ENCODE measurements at regions not wholly inside any gene's neighbourhood (a gene's known extent, or its start where the extent isn't known, plus 50 kb on each side); places are given as distances from the start of the nearest gene placed in this dataset.

DNA sequence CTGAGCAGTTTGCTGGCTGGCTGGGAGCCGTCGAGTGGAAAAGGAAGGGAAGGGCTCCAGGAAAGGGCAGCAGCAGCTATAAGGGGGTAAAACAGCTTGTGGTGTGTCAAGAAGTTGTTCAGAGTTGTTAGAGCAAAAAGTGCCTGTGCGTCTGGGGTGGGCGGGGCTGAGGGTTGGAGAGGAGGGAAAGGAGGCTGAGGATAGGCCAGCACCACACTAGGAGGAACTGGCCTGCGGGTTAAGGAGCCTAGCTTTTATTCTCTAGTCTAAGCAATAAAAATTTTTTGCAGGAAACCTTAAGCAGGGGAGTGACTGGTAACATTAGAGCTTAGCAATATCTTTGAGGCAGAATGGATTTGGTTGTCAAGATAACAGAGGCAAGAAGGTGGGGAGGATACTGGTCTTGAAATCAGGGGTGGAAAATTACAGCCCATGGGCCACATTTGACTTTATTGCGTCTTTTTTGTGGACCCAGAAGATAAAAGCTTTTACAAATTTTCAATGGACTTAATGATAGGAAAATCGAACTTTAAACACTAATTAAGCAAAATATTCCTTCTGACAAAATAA is 134.5 kb upstream of the AADACL2 start:
- Histone ChIP-seq H3K4me2 (ENCODE audit: low read length) (no peak overlapping the region), H4K20me1 (ENCODE audit: insufficient read depth) (no peaks in the 10 kb centered on the region), H3K79me2 (ENCODE audit: insufficient read depth, low read length) (no peaks in the 10 kb centered on the region), H3K9me2 (ENCODE audit: insufficient read depth) (no peaks in the 10 kb centered on the region), H3K9me3 (ENCODE audit: control insufficient read depth in 1 of 2, insufficient read depth in 1 of 2, low read depth in 1 of 2, low read length in 2 of 2) (no peaks in the 10 kb centered on the region), H3K9ac (ENCODE audit: low read length) (no peak overlapping the region), H3K27ac (ENCODE audit: low read depth, low read length) (no peak overlapping the region), H3K4me3 (replicated peaks in 1 of 2; ENCODE audit: low read depth in 1 of 2, low read length in 2 of 2) (no peak overlapping the region), H3K36me3 (ENCODE audit: control insufficient read depth in 1 of 2, insufficient read depth in 2 of 2, low read length in 2 of 2) (no peaks in the 10 kb centered on the region), H3K4me1 (ENCODE audit: control insufficient read depth in 1 of 2, insufficient read depth in 2 of 2, low read length in 2 of 2) (no peaks in the 10 kb centered on the region), H2AFZ (ENCODE audit: low read depth, low read length, poor library complexity, severe bottlenecking) (no peak overlapping the region), H3K27me3 (ENCODE audit: insufficient read depth, low read length) (no peaks in the 10 kb centered on the region)
- ChIA-PET POLR2A (no interaction called here), CTCF (no interaction called here), RAD21 (ENCODE audit: low non-redundant PET in 1 of 2, low total read pairs in 2 of 2, uncharacterized antibody in 2 of 2, unreplicated experiment in 2 of 2) (no interaction called here)
- DNase-seq (ENCODE audit: low read depth, low spot score) (no peak), ATAC-seq (no peak; the same call in 1 of the 2 replicates)
- no TSS peak for BruUV-seq (replicated peaks)
- TF ChIP-seq, protein P1, sequence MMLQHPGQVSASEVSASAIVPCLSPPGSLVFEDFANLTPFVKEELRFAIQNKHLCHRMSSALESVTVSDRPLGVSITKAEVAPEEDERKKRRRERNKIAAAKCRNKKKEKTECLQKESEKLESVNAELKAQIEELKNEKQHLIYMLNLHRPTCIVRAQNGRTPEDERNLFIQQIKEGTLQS (IDR thresholded peaks at IDR 0.05), result no peak
- TF ChIP-seq EGR1 (IDR thresholded peaks at IDR 0.05; ENCODE audit: low read depth), result no peak
- TF ChIP-seq, protein P2, sequence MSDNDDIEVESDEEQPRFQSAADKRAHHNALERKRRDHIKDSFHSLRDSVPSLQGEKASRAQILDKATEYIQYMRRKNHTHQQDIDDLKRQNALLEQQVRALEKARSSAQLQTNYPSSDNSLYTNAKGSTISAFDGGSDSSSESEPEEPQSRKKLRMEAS (IDR thresholded peaks at IDR 0.05), result no peak
- intact Hi-C loops (cut with micrococcal nuclease), result no loop called here

DNA sequence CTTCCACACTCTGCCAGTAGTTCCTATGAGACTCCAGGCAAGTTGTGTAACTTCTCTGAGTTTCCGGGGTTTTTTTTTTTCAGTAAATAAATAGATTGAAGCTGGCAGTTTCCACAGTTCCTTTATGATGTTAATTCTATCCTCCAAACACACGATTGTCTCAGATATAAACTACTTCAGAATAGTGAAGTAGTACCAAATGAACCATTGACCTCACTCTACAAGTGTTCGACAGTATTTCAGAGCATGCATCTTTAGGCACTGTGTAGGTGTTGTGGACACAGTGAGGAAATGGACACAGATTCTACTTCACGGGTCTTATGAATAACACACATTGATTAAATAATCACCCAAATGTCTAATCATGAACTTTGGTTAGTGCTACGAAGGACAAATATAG is 136.1 kb upstream of the IGSF10 start:
- Histone ChIP-seq H3K9me3 (ENCODE audit: control insufficient read depth in 1 of 2, insufficient read depth in 1 of 2, low read depth in 1 of 2, low read length in 2 of 2) (no peaks in the 10 kb centered on the region), H3K9me2 (ENCODE audit: insufficient read depth) (no peaks in the 10 kb centered on the region), H3K4me2 (ENCODE audit: low read length) (no peak overlapping the region), H3K27me3 (ENCODE audit: insufficient read depth, low read length) (no peaks in the 10 kb centered on the region), H3K27ac (ENCODE audit: low read depth, low read length) (no peak overlapping the region), H3K9ac (ENCODE audit: low read length) (no peak overlapping the region), H4K20me1 (ENCODE audit: insufficient read depth) (no peaks in the 10 kb centered on the region), H3K4me1 (ENCODE audit: control insufficient read depth in 1 of 2, insufficient read depth in 2 of 2, low read length in 2 of 2) (no peaks in the 10 kb centered on the region), H3K4me3 (replicated peaks in 1 of 2; ENCODE audit: low read depth in 1 of 2, low read length in 2 of 2) (no peak overlapping the region), H2AFZ (ENCODE audit: low read depth, low read length, poor library complexity, severe bottlenecking) (no peak overlapping the region), H3K36me3 (ENCODE audit: control insufficient read depth in 1 of 2, insufficient read depth in 2 of 2, low read length in 2 of 2) (no peaks in the 10 kb centered on the region), H3K79me2 (ENCODE audit: insufficient read depth, low read length) (no peaks in the 10 kb centered on the region)
- ATAC-seq (no peak), DNase-seq (ENCODE audit: low read depth, low spot score) (no peak)
- ChIA-PET RAD21 (ENCODE audit: low non-redundant PET in 1 of 2, low total read pairs in 2 of 2, uncharacterized antibody in 2 of 2, unreplicated experiment in 2 of 2) (no interaction called here), CTCF (no interaction called here), POLR2A (no interaction called here)
- BruUV-seq (replicated peaks), result no TSS peak
- intact Hi-C loops (cut with micrococcal nuclease), result no loop called here
- no peak for TF ChIP-seq POLR2AphosphoS5 (IDR thresholded peaks at IDR 0.05; ENCODE audit: low read depth, low read length)
- TF ChIP-seq, protein P3, sequence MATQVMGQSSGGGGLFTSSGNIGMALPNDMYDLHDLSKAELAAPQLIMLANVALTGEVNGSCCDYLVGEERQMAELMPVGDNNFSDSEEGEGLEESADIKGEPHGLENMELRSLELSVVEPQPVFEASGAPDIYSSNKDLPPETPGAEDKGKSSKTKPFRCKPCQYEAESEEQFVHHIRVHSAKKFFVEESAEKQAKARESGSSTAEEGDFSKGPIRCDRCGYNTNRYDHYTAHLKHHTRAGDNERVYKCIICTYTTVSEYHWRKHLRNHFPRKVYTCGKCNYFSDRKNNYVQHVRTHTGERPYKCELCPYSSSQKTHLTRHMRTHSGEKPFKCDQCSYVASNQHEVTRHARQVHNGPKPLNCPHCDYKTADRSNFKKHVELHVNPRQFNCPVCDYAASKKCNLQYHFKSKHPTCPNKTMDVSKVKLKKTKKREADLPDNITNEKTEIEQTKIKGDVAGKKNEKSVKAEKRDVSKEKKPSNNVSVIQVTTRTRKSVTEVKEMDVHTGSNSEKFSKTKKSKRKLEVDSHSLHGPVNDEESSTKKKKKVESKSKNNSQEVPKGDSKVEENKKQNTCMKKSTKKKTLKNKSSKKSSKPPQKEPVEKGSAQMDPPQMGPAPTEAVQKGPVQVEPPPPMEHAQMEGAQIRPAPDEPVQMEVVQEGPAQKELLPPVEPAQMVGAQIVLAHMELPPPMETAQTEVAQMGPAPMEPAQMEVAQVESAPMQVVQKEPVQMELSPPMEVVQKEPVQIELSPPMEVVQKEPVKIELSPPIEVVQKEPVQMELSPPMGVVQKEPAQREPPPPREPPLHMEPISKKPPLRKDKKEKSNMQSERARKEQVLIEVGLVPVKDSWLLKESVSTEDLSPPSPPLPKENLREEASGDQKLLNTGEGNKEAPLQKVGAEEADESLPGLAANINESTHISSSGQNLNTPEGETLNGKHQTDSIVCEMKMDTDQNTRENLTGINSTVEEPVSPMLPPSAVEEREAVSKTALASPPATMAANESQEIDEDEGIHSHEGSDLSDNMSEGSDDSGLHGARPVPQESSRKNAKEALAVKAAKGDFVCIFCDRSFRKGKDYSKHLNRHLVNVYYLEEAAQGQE (IDR thresholded peaks at IDR 0.05; ENCODE audit: low read depth), result no peak
- no peak for TF ChIP-seq FOSL1 (IDR thresholded peaks at IDR 0.05; ENCODE audit: low read depth)
- TF ChIP-seq CBX3 (IDR thresholded peaks at IDR 0.05; ENCODE audit: low read depth), result no peak
- no peak for TF ChIP-seq EZH2phosphoT487 (IDR thresholded peaks at IDR 0.05; ENCODE audit: borderline replicate concordance)
- no peak for TF ChIP-seq SP1 (IDR thresholded peaks at IDR 0.05; ENCODE audit: low read depth)
- no peak for TF ChIP-seq TCF7L2 (IDR thresholded peaks at IDR 0.05; ENCODE audit: borderline replicate concordance, extremely low read depth, insufficient read depth, insufficient read length)

Measured in HCT116 (cell line).